GM21447 (cell line): ENCODE measurements at regions not wholly inside any gene's neighbourhood (a gene's known extent, or its start where the extent isn't known, plus 50 kb on each side); places are given as distances from the start of the nearest gene placed in this dataset.
A peak's percentile ranks its signal among the peaks of the same experiment; 100 is the strongest.
"Not testable (repeated sequence)": the region's sequence is repeated elsewhere in the genome, so short reads cannot be mapped to it uniquely, and the experiment has no call there.

Experiments used
- ATAC-seq: cut with Tn5 transposase; IDR thresholded peaks from one replicate; pipeline ENCODE4 v1.9.1; 2021; ENCODE audit not compliant: unreplicated experiment

DNA sequence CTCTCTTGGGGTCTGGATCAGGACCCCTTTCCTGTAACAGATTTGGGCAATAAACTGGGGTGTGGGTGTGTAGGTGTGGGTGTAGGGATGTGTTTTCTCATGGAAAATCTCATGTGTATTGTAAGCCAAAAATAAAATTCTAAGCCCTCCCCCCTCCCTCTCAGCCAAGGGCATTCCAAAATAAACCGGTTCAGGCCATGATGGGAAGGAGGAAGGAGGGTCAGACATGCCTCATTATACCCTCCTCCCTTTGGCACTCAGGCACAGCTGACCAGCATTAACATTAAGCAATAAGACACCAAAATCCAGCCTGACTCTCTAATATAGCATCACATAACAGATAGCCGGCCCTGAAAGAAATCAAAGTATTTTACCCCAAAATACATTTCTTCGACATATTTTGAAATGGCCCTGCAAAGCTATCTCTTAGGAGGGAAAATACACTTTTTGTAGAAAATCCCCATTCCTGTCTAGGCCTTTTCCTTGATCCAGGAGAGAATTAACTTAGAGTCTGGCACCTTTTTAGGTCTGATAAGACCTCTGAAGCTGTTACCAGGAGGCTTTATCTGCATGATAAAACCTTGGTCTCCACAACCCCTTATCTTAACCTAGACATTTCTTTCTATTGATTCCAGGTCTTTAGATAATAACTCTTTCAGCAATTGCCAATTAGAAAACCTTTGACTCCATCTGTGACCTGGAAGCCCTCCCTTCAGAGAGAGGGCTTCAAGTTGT lies 128.7 kb upstream of the COL5A2 start:
- no peak for ATAC-seq

DNA sequence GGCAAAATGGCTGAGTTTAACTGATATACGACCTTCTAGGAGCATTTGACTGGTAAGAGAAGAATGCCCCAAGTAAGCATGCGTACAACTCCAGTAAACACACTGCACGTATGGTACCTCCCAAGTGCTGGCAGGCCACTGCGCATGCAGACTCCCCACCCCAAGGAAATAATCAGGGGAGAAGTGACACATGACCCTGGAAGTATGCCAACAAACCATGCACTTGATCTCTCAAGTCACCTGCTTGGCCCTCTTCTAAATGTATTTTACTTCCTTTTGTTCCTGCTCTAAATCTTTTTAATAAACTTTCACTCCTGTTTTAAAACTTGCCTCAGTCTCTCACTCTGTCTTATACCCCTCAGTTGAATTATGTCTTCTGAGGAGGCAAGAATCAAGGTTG lies 129.8 kb upstream of the COL5A2 start:
- no peak for ATAC-seq

DNA sequence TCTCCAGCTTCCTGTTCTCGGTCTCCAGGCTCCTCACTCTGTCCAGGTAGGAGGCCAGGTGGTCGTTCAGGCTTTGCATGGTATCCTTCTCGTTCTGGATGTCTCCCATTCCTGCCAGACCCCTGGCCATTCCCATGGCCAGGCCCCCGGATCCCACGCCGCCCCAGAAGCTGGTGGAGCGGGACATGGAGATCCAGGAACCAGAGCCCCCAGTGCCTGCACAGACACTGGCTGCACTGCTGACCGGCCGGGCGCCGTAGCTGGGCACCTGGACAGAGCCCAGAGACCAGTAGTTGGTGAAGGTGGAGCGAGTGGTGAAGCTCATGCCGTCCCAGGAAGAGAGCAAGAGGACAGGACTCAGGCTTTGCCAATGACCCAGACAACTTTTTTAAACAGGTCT lies 129.1 kb upstream of the WDR75 start:
- ATAC-seq: no peak

DNA sequence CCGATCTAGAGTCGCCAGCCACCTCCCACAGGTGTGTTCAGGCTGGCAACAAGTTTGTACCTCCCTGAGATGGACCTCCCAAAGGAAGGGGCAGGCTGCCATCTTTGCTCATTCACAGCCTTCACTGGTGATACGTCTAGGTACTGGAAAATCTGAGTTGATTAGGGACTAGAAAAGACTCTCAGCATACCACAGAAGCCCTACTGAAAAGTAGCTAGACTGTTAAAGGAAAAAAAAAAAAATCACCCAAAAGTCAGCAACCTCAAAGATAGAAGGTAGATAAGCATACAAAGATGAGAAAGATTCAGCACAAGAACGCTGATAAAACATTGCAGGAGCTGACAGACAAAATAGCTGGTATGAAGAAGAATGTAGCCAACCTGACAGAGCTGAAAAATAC lies 128.6 kb upstream of the WDR75 start:
- no peak for ATAC-seq

GRCh38 chr2:189318761-189319160 lies 122.5 kb upstream of the WDR75 start:
- ATAC-seq: no peak

GRCh38 chr2:189319424-189319823 lies 121.8 kb upstream of the WDR75 start:
- ATAC-seq: not testable (repeated sequence)

DNA sequence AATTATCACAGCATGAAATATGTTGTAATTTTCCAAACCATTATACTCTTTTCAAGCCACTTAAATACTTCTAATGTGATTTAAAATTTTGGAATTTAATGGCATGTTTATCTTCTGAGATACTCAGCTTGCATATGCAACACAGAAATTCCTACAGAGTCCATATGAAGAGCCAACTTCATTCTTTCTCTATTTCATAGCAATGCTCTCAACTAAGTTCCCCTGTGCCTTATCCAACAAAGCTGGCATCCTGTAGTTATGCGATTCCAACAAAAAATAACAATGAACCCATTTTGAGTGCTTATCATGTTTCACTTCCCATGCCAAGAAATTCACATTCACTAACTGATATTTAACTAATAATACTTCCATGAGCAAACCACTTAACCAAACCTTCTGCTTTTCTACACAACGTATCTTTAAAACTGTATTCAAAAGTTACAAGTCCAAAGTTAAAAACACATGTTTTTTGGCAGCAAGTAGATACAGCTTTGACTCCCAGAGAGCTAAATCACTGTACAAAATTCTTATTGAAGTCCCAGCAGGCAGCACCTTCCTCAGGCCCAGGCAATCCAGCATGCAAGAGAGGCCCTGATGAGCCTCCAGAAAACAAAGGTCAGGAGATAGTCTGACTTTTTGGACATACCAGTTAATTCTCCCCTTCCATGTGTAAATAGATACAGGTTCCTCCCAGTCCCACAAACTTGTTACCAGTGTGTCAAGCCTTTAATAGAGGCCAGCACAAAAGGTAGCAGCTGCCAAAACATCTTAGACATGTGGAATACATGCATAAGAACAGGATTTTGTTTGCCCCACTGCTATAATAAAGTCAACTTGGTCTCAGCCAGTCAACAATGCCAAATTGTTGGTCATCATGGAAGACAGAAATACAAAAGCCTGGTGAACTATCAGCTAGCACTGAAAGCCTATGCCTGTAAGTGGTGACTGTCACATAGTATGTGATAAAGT lies 113.1 kb upstream of the WDR75 start:
- no peak for ATAC-seq

DNA sequence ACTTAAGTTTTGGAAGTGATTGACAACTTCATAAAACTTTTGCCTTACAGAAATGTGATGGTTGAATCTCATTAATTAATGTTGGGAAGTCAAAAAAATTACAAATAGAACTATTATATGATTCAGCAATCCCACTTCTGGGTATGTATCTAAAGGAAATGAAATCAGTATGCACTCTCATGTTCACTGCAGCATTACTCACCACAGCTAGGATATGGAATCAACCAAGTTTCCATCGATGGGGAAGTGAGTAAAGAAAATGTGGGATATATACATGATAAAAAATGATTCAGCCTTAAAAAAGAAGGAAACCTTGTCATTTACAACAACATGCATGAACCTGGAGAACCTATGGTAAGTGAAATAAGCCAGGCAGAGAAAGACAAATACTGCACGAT lies 112.4 kb upstream of the WDR75 start:
- ATAC-seq: no peak

DNA sequence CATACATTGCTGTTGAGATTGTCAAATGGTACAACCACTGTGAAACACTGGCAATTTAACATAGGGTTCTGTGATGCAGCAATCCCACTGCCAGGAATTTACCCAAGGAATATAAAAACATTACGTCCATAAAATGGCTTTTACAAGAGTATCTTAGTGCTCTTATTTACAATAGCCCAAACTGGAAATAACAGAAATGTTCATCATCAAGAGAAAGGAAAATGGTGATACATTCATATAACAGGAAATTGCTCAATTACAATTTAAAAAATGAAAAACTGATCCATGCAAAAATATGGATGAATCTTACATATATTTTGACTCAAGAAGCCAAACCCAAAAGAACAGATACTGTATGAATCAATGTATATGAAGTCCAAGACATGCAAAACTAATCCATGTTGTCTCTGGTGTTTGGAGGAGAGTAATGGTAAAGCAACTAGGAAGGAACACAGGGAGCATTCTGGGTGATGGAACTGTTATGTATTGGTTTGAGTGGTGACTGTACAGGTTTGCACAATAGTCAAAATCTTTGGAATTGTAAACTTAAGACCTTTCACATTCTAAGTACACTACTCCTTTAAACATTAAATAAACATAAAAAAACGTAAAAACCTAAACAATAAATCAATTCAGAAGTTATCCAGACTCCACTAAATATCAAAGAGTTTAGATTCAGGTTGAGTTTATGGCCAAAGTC lies 104.8 kb upstream of the WDR75 start:
- no peak for ATAC-seq

DNA sequence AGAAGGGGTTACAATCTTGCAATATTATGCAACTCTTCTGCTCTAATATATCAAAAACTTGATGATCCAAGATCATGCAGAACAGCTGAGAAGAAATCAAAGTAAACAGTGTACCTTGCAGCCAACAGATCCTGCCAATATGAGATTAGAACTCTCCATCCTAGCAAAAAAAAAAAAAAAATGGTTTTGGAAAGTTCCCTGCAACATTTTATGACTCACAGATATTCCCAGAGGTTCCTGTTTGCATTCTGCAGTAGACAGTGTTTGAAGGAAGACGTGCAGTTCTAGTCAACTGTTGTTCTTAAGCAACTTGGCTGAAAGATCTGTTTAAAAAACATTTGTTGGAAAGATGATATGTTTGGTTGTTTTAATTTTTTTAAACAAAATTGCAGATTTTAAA lies 103.6 kb upstream of the WDR75 start:
- no peak for ATAC-seq

DNA sequence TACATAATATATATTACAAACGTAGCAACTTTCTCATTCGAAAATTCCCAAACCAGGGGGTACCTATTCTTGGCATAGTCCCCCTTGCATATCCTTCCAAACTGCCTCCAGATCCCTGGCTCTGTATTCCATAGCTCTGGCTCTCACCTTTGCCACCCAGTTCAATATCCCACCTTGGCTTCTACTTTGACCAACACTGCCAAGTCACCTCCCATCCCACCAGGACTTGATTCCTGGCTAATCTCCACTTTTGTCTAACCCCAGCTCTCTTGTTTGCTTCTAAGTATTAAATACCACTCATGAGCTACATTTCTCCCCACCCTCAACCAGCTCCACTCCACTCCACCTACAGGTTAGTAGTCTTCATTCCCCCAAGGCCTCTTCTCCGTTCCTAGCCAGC lies 103.2 kb upstream of the WDR75 start:
- ATAC-seq: no peak

GRCh38 chr2:189341077-189341476 lies 100.2 kb upstream of the WDR75 start:
- no peak for ATAC-seq

DNA sequence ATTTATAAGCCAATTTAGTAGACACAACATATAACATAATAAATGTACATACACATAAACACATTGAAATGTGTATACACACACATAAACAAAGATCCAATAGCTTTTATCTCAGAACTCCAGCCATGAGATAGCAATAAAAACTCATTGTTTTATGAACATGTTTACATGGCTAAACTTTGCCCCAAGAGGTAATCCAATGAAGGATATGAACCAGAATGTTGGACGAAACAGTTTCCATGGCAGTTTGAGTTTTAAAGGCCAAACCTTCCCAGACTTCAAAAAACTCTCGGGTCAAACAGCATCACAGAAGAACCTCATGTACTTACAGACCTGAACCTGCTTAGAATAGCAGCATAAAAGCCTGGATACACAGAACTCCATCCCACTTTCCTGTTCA lies 97.2 kb upstream of the WDR75 start:
- no peak for ATAC-seq

DNA sequence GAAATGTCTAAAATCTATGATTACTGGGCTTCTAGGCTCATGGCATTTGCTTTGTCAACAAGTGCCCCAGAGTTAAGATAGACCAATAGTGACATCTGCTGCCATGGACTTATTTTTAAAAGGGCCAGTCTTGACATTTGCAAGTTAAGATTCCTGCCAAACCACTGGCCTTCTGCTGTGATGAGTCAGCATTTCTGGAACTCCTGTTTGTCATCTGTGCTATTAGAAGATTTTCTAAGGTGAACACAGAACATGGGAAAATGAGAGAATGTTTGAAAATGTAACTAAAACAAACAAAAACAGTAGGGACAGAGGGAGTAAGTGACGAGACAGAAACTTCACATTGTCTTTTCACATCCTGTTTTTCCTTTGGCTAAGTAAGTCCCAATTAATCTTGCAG lies 93.7 kb upstream of the WDR75 start:
- peak; percentile 93 for ATAC-seq

- no peak for ATAC-seq
Measured at GRCh38 chr2:189348369-189348768, 92.9 kb upstream of the WDR75 start.

GRCh38 chr2:189350540-189351209 lies 90.6 kb upstream of the WDR75 start:
- ATAC-seq: no peak

- not testable (repeated sequence) for ATAC-seq
Measured at GRCh38 chr2:189351933-189352332, 89.3 kb upstream of the WDR75 start.

GRCh38 chr2:189357375-189357774 lies 83.9 kb upstream of the WDR75 start:
- not testable (repeated sequence) for ATAC-seq

GRCh38 chr2:189360861-189361260 lies 80.4 kb upstream of the WDR75 start:
- ATAC-seq: no peak

- ATAC-seq: no peak
Measured at GRCh38 chr2:189362283-189362682, 79.0 kb upstream of the WDR75 start.

- no peak for ATAC-seq
Measured at GRCh38 chr2:189363559-189363958, 77.7 kb upstream of the WDR75 start.
